HG03066 (cell line): ENCODE measurements at regions not wholly inside any gene's neighbourhood (a gene's known extent, or its start where the extent isn't known, plus 50 kb on each side); places are given as distances from the start of the nearest gene placed in this dataset.

Experiments used
- ATAC-seq: cut with Tn5 transposase; IDR thresholded peaks from one replicate; pipeline ENCODE4 v1.9.1; 2021; ENCODE audit warnings: low read depth; ENCODE audit not compliant: unreplicated experiment

DNA sequence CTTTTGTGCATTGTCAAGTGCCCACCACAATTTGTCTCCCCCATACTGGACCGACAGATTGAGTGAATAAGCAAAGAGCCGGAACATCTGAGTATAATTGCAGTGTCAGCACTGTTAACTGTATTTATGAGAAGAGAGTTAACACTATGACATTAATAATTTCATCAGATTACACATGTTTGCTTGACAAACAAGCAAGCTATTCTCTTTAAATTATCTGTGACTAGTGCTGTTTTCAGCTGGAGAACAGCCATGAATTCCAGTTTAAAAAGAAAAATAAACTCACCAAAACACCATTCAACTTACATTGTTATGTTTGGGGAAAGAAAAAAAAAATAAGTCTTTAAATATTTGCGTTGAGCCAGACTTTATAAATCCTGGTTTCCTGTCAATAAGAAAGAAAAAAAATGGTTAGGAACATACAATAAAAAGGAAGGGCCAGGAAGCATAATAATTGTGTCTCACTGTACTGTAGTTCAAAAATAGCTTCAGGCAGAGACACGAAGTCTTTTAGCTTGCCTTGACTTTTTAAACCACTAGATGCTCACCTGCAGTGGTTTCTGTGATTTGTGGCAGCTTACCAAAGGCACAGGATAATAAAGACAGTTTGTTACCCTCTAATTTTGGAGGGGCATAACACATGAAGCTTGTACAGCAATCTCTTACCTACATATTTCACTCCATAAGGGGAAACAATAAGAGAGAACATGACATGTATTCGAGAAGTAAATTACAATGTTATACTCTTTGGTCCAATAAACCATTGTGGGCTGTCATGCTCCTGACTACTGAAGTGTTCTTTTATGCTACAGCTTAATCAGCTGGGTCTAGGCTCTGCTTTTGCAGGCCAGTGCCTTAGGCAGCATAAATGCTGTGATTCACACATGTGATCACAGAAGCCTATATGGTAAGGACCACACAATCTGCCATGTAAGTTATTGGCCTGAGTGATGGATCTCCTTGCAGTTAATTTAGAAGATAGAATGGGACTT is 302.0 kb upstream of the ADGRL2 start:
- no peak for ATAC-seq

DNA sequence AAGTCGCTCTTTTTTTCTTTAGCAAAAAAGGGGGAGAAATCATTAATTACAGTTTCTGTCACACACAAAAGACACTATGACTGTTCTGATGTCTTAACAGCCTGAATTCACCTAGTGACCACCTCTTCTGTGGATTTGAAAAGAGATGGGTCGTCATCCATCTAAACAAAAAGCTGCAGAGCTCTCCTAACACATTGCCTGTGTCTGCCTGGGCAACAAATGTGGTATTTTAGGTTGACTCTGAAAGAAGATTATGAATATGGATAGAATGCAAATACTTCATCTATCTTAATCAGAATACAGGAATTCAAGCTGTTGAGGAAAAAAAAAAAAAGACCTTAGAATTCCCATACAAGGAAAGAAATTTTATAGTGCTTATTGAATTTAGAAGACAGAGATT is 304.4 kb upstream of the ADGRL2 start:
- ATAC-seq = no peak

DNA sequence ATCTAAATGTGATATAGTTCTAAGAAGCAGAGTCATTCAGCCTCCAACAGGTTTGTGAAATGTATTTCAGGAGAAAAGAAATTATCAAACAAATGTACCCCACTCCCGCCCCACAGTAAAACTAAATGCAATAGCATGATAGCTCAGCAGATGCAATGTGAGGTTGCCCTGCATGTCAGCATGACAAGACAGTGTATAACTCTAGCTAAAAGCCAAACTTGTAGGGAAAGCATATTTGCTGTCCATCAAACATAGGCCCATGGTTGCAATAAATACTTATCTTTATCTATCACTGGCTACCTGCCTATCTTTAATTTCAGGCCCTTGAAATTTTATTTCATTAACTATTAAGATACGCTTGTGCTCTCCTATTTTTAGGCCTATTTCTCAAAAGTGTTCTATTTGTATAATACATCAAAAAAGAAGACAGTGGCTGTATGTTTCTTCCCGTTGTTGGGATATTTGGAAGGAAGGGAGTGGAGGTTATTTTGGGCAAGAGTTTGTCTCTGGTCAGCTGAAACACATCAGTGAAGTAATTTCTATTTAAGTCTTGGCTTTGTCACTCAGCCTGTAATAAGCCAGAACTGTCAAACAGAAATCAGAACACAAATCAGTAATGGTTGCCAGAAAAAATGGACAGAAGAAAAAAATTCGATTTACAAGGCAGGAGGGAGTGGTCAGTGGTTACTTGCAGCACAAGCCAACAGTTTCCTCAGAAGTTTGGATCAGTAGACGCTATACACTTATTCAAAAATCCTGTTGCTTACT is 307.4 kb upstream of the ADGRL2 start:
- ATAC-seq = no peak

DNA sequence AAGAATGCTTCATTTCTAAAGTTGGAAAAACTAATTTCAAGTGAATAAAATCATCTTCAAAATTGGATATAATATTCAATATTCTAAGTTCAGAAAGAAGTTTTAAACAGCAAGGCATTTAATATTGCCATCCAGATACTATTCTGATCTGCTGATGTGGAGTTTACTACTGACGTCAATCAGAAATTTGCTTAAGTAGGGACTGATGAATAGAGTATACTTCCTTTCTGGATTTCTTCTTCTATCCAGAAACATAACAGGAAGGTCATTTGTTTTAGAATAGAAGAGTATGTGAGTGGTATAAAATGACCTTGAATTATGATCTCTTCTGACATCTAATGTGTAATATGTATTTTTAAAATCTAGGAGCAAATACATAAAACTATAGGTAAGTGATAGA is 308.1 kb upstream of the ADGRL2 start:
- ATAC-seq = no peak

DNA sequence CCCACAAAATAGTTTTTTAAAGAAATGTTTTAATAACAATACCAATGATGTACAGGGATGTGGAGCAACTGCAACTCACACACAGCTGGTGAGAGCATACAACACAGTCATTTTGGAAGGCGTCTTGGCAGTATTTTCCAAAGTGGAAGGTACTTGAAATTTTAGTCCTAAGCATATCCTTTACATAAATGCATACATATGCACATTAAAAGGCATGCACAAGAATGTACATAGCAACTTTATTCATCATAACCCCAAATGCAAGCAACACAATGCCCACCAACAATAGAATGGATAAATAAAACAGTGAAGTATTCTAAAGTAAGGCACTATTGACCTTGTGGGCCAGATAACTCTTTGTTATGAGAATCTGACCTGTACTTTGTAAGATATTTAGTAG is 310.1 kb upstream of the ADGRL2 start:
- ATAC-seq = no peak

DNA sequence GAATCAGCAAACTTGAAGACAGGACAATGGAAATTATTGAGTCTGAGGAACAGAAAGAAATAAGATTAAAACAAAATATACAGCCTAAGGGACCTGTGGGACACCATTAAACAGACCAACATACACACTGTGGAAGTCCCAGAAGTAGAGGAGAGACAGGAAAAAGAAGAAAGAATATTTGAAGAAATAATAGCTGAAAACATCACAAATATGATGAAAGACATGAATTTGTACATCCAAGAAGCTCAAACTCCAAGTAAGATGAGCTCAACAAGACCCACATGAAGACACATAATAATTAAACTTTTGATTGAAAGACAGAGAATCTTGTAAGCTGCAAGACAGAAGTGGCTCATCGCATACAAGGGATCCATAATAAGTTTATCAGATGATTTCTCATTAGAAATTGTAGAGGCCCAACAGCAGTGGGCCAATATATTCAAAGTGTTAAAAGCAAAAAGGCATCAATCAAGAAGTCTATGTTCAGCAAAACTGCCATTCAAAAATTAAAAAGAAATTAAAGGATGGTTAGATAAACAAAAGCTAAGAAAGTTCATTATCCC is 311.3 kb upstream of the ADGRL2 start:
- ATAC-seq = no peak

DNA sequence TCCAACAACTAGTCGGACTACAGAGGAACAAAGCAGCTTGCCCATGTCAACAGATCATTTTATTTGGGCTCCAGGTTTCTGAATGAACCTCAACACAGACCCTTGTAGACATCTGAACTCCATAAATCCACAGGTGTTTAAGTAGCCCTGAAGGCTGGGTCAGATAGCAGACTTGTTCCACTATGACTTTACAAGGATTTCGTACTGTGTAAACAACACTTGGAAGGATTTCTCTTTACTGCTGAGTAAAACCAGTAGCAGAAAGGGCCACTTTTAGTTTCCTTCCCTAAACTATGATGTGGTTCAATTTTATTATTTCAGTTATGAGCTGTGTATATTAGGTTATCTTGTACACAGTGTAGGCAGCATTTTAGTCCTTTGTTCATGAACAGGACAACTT is 316.4 kb upstream of the ADGRL2 start:
- ATAC-seq = no peak

DNA sequence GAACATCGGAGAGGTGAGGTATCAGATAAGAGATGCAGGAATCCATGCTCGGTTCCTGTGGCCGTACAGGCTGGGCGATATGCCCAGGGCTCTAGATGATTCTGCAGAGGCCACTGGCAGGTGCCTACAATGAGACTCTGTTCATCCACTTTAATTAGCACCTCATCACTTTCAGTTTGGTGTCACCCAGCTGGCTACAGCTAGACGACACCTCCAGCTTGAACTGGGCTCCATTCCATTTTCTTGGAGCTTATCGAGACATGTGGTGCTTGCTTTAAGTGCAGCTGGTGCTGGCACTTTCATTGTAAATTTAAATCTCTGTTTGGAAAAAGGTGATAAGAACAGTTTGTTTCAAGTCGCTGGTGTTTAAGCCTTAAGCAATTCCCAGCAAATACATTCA is 322.5 kb upstream of the ADGRL2 start:
- ATAC-seq = no peak

DNA sequence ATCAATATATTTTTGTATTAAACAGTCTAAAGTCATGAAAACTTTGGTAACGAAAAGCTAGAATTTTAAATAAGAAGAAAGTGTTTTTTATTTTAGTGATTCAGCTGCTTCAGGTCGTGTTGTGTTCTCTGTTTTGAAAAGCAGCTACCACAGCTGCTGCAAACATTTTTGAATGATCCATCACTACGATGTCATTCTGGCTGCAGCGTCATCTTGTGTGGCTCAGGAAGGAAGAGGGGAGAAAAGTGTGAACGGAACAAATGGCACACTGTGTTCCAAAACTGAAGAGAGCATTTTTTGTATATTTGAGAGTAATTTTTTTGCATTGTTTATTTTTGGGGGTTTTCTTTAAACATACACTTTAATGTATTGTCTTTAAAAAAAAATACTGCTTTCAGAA is 323.0 kb upstream of the ADGRL2 start:
- ATAC-seq = no peak

DNA sequence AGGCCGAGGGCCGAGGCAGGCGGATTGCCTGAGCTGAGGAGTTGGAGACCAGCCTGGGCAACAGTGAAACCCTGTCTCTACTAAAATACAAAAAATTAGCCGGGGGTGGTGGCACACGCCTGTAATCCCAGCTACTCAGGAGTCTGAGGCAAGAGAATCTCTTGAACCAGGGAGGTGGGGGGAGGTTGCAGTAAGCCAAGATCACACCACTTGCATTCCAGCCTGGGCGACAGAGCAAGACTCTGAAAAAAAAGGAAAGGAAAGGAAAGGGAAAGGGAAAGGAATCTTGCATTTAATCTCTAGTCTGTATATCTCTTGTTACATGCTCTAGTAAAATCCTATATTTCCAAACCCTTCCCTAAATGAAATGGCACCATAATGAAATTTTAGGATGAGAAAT is 328.3 kb upstream of the ADGRL2 start:
- no peak for ATAC-seq

DNA sequence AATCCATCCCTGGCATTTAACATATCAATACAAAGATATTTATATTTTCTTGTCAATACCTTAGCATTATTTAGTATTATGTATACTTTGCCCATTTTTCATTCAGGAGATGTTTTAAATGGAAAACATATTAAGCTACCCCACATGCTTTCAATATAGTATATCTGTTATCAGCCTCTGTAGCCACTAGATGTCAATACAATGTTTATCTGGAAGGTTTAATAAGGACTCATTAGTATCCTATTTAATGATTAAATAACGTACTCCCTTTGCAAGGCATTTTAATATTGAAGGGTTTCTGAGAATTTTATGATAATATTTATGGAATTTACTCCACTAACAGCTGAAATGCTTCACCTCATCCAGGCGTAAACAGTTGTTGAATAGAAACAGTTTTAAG is 329.5 kb upstream of the ADGRL2 start:
- ATAC-seq = no peak

DNA sequence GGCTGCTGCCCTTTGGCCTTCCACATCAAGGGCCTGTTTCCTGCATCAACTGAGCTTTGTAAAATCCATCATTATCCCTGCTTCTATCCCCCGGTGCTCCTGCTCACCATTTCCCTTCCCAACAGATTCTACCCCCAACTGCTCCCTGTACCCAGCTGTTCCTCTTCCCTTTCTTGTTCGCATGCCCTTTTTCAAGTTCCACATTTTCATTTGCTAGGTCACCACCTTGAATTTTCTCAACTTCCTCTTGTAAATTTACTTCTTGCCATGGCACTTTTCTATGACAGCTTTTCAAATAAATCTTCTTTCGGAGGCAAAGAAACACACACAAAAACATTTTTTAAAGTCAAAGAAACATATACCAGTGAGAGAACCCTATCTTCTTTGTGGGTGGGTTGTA is 330.5 kb upstream of the ADGRL2 start:
- ATAC-seq = no peak

DNA sequence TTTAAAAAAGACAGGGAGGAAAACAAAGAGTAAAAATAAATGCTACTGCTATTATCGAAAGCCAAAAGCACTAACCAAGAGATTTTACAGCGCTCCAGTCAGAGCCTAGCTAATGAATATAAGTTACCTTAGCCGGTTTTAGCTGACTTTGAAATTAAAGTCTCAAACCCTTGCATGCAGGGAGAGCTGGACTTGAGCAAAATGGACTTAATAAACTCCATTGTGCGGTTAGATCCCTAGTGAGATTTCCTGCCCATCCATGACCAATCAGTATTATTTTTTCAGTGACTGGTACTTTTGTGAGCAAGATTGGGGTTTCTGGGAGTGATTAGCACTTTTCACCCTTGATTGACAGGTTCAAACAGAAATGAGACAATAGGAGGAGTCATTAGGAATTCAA is 333.4 kb upstream of the ADGRL2 start:
- no peak for ATAC-seq

DNA sequence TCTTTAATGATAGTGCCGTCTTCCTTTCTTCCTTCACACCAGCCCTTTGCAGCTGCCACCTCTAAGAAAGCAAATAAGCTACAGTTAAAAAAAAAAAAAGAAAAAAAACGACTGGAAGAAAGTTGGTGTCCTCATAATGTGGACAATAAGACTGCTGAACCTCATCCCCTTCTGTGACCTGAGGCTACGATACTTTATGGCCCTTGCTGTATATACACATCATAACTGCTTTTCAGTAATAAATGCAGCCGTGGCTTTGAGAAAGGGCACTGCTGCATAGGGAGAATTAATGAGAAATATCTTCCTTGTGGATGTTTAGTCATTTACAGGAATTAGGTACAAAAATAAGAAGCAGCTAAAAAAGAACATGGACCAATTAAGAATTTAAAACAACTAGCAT is 333.8 kb upstream of the ADGRL2 start:
- ATAC-seq = no peak

DNA sequence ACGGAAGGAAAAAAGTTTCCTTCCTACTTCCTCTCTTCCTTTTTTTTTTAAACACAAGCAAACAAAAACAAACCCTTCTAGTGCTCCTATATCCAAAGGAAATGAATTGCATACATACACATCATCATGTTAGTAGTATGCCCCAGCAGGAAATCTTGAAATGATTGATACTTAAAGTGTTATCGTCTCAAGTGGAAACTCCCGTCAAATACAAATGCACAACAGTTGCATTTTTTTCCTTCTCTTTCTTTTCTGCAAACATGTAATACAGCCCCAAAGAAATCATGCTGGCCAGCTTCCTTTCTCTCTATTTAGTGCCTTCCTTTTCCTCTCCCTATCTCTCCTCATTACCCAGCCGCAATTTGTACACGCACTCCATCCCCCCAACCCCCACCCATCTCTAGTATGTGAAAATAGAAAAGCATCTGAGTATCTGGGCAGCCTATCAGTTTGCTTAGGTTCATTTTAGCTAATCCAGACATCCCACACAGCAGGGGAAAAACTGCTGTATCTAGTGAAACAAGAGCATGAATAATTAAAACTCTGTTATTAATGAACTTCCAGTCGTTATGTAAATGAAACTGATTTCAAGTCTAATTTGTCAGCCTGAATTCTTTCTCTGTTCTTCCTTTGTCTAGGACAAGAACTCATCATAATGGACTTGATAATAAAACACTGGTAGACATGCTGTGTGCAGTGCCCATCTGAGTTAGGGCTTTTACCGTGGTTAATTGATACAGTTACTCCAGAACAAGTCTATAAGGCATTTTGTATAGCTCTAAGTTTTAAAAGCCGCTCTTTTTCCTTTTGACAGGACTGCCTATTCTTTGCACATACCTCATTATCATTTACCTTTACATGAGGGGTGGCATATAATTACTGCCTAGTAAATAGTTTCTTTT is 336.5 kb upstream of the ADGRL2 start:
- ATAC-seq = no peak

DNA sequence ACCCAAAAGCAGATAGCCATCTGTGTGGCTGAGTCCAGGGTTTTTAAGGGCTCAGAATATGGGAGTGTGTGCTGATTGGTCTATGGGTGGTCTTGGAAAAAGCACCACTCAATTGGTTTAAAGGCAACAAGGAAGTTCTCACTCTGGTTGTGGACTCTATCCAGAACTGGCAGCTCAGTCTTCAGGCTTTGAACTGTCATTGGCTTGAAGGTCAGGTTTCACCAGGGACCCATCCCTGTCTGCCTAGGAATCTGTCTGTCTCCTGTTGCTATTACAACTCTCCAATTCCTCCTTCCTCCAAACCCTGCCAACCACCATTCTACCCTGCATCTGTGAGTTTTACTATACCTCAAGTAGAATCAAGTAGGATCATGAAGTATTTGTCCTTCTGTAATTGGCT is 341.7 kb upstream of the ADGRL2 start:
- ATAC-seq = no peak

DNA sequence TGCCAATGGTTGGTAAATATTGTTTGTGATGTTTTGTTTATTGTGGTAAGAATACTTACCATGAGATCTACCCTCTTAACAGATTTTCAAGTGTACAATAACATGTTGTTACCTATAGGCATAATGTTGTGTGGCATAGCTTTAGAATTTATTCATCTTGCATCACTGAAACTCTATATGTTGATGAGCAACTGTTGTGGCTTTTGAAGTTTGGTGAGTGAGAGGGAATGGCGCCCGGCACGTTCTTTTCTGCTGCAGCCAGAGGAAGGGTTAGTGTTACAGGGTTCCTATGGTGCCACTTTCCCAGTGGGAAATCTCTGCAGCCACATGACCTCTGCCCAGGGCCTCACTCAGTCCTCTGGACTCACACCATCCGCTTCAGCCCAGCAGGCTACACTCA is 342.5 kb upstream of the ADGRL2 start:
- no peak for ATAC-seq

DNA sequence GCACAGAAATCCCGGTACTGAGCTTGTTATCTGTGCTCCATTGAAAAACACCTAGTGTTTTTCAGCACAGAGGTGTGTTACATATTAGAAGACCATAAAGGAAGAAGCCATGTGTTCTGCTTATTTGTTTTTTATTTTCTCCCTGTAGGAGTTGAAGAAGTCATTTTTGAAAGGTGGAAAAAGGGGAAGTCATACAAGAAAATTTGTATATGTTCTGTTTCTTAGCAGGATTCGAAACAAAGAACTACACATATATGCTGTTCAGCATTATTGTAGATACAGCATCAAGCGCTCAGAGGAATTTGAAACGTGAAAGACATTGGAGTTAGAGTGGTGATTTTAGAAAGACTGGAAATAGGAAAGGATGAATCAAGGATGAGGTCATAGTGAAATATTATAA is 345.3 kb upstream of the ADGRL2 start:
- no peak for ATAC-seq

DNA sequence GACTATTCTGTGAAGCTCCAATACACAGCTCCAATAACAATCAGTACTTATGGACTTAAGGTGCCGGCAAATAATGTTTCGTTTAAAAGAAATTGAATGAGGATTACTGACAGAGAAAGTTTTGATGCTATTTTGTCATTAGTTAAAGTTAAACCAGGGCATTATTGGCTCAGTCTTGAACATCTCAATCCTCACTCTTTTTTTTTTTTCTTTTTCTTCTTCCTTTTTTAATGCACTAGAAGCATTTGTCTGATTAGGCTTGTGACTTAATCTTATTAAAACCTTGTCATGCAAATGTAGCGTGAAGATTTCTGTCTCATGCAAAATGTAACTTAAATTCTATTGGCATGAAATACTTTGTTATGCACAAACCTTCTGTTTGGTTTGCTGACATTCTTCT is 346.8 kb upstream of the ADGRL2 start:
- no peak for ATAC-seq

DNA sequence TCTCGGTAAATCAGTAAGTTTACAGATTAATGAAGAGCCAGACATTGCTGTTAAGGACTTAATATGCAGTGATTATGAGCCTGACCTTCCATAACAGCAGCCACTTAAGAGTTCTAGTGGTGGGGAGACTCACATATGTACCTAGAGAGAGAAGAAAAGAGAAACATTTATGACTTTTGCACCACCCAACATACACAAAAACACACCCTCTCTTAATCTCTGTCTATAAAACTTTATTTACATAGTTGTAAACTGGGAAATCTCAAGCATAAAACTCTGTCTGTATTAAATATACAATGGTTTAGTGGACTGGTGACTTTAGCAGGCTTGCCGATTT is 347.4 kb upstream of the ADGRL2 start:
- ATAC-seq = no peak
